ENCODE measurements at regions not wholly inside any gene's neighbourhood (a gene's known extent, or its start where the extent isn't known, plus 50 kb on each side); places are given as distances from the start of the nearest gene placed in this dataset.

GRCh38 chr5:10155897-10156667 lies 93.6 kb downstream of the ATPSCKMT start:
- no peaks in the 10 kb centered on the region for H3K9me3 ChIP-seq (ENCODE audit: control insufficient read depth, low read length)
- 56 to 90% methylated on average over 1 to 2 of the region's 3 CpGs for WGBS, 2 experiments (ENCODE audit: insufficient coverage in 2 of 2)
- no peaks in the 10 kb centered on the region for H3K4me1 ChIP-seq (ENCODE audit: control insufficient read depth, insufficient read depth, low read length, poor library complexity, severe bottlenecking)
- H3K4me3 ChIP-seq (ENCODE audit: extremely low read depth, insufficient read depth, low read length, poor library complexity, severe bottlenecking), result no peak overlapping the region
- H3K36me3 ChIP-seq (ENCODE audit: control insufficient read depth, insufficient read depth, low read length), result no peaks in the 10 kb centered on the region
- no peak overlapping the region for H3K27ac ChIP-seq (ENCODE audit: low read depth, low read length, severe bottlenecking)

GRCh38 chr5:10153808-10154537 lies 95.7 kb downstream of the ATPSCKMT start:
- Histone ChIP-seq H3K36me3 (ENCODE audit: control insufficient read depth, insufficient read depth, low read length) (no peaks in the 10 kb centered on the region), H3K9me3 (ENCODE audit: control insufficient read depth, low read length) (no peaks in the 10 kb centered on the region), H3K27ac (ENCODE audit: low read depth, low read length, severe bottlenecking) (no peak overlapping the region), H3K4me3 (ENCODE audit: extremely low read depth, insufficient read depth, low read length, poor library complexity, severe bottlenecking) (no peak overlapping the region), H3K4me1 (ENCODE audit: control insufficient read depth, insufficient read depth, low read length, poor library complexity, severe bottlenecking) (no peaks in the 10 kb centered on the region)
- 86% methylated on average over 2 of the region's 3 CpGs; no CpG with 5 or more reads in 1 of the 2 experiments for whole genome bisulfite sequencing, 2 experiments (ENCODE audit: insufficient coverage in 2 of 2)

GRCh38 chr5:10153394-10153793 lies 96.3 kb downstream of the ATPSCKMT start:
- no peaks in the 10 kb centered on the region for H3K4me1 ChIP-seq (ENCODE audit: control insufficient read depth, insufficient read depth, low read length, poor library complexity, severe bottlenecking)
- WGBS, 2 experiments (ENCODE audit: insufficient coverage in 2 of 2), result 88 to 100% methylated on average over 1 of the region's 4 CpGs
- H3K27ac ChIP-seq (ENCODE audit: low read depth, low read length, severe bottlenecking), result no peak overlapping the region
- H3K9me3 ChIP-seq (ENCODE audit: control insufficient read depth, low read length), result no peaks in the 10 kb centered on the region
- H3K36me3 ChIP-seq (ENCODE audit: control insufficient read depth, insufficient read depth, low read length), result no peaks in the 10 kb centered on the region
- no peak overlapping the region for H3K4me3 ChIP-seq (ENCODE audit: extremely low read depth, insufficient read depth, low read length, poor library complexity, severe bottlenecking)

- Histone ChIP-seq H3K36me3 (ENCODE audit: control insufficient read depth, insufficient read depth, low read length) (no peaks in the 10 kb centered on the region), H3K9me3 (ENCODE audit: control insufficient read depth, low read length) (no peaks in the 10 kb centered on the region), H3K4me3 (ENCODE audit: extremely low read depth, insufficient read depth, low read length, poor library complexity, severe bottlenecking) (no peak overlapping the region), H3K4me1 (ENCODE audit: control insufficient read depth, insufficient read depth, low read length, poor library complexity, severe bottlenecking) (no peaks in the 10 kb centered on the region), H3K27ac (ENCODE audit: low read depth, low read length, severe bottlenecking) (no peak overlapping the region)
- 83 to 91% methylated on average over 1 to 2 of the region's 3 CpGs for WGBS, 2 experiments (ENCODE audit: insufficient coverage in 2 of 2)
Observed at GRCh38 chr5:10151656-10152055, 98.0 kb downstream of the ATPSCKMT start.

- Histone ChIP-seq H3K4me3 (ENCODE audit: extremely low read depth, insufficient read depth, low read length, poor library complexity, severe bottlenecking) (no peak overlapping the region), H3K4me1 (ENCODE audit: control insufficient read depth, insufficient read depth, low read length, poor library complexity, severe bottlenecking) (no peaks in the 10 kb centered on the region), H3K27ac (ENCODE audit: low read depth, low read length, severe bottlenecking) (no peak overlapping the region), H3K9me3 (ENCODE audit: control insufficient read depth, low read length) (no peaks in the 10 kb centered on the region), H3K36me3 (ENCODE audit: control insufficient read depth, insufficient read depth, low read length) (no peaks in the 10 kb centered on the region)
- 93 to 96% methylated on average over 8 to 11 of the region's 12 CpGs for WGBS, 2 experiments (ENCODE audit: insufficient coverage in 2 of 2)
Observed at GRCh38 chr5:10149911-10150310, 99.8 kb downstream of the ATPSCKMT start.

- WGBS, 2 experiments (ENCODE audit: insufficient coverage in 2 of 2), result 95% methylated on average over 5 of the region's 6 CpGs
- Histone ChIP-seq H3K4me3 (ENCODE audit: extremely low read depth, insufficient read depth, low read length, poor library complexity, severe bottlenecking) (no peak overlapping the region), H3K9me3 (ENCODE audit: control insufficient read depth, low read length) (no peaks in the 10 kb centered on the region)
Observed at GRCh38 chr5:10145923-10146401, 103.7 kb downstream of the ATPSCKMT start.

GRCh38 chr5:10144040-10144439 lies 105.6 kb downstream of the ATPSCKMT start:
- Histone ChIP-seq H3K36me3 (ENCODE audit: control insufficient read depth, insufficient read depth, low read length) (no peaks in the 10 kb centered on the region), H3K9me3 (ENCODE audit: control insufficient read depth, low read length) (no peaks in the 10 kb centered on the region), H3K27ac (ENCODE audit: low read depth, low read length, severe bottlenecking) (no peak overlapping the region), H3K4me3 (ENCODE audit: extremely low read depth, insufficient read depth, low read length, poor library complexity, severe bottlenecking) (no peak overlapping the region), H3K4me1 (ENCODE audit: control insufficient read depth, insufficient read depth, low read length, poor library complexity, severe bottlenecking) (no peaks in the 10 kb centered on the region)
- 94 to 100% methylated on average over 2 of the region's 3 CpGs for WGBS, 2 experiments (ENCODE audit: insufficient coverage in 2 of 2)

More at GRCh38 chr5:10145923-10146401, 103.7 kb downstream of the ATPSCKMT start:
- Histone ChIP-seq H3K27ac (ENCODE audit: low read depth, low read length, severe bottlenecking) (no peak overlapping the region), H3K4me1 (ENCODE audit: control insufficient read depth, insufficient read depth, low read length, poor library complexity, severe bottlenecking) (no peaks in the 10 kb centered on the region), H3K36me3 (ENCODE audit: control insufficient read depth, insufficient read depth, low read length) (no peaks in the 10 kb centered on the region)

GRCh38 chr5:10140195-10140973 lies 109.3 kb downstream of the ATPSCKMT start:
- Histone ChIP-seq H3K4me1 (ENCODE audit: control insufficient read depth, insufficient read depth, low read length, poor library complexity, severe bottlenecking) (no peaks in the 10 kb centered on the region), H3K36me3 (ENCODE audit: control insufficient read depth, insufficient read depth, low read length) (no peaks in the 10 kb centered on the region), H3K9me3 (ENCODE audit: control insufficient read depth, low read length) (no peaks in the 10 kb centered on the region), H3K4me3 (ENCODE audit: extremely low read depth, insufficient read depth, low read length, poor library complexity, severe bottlenecking) (no peak overlapping the region), H3K27ac (ENCODE audit: low read depth, low read length, severe bottlenecking) (no peak overlapping the region)
- 87 to 92% methylated on average over 3 to 4 of the region's 5 CpGs for WGBS, 2 experiments (ENCODE audit: insufficient coverage in 2 of 2)

- WGBS, 2 experiments (ENCODE audit: insufficient coverage in 2 of 2), result 94 to 95% methylated on average over 18 of the region's 18 CpGs
- Histone ChIP-seq H3K4me3 (ENCODE audit: extremely low read depth, insufficient read depth, low read length, poor library complexity, severe bottlenecking) (no peak overlapping the region), H3K4me1 (ENCODE audit: control insufficient read depth, insufficient read depth, low read length, poor library complexity, severe bottlenecking) (no peaks in the 10 kb centered on the region), H3K36me3 (ENCODE audit: control insufficient read depth, insufficient read depth, low read length) (no peaks in the 10 kb centered on the region), H3K9me3 (ENCODE audit: control insufficient read depth, low read length) (no peaks in the 10 kb centered on the region), H3K27ac (ENCODE audit: low read depth, low read length, severe bottlenecking) (no peak overlapping the region)
Observed at GRCh38 chr5:10138395-10139057, 111.2 kb downstream of the ATPSCKMT start.

GRCh38 chr5:10133830-10134229 lies 115.9 kb downstream of the ATPSCKMT start:
- 86% methylated on average over 1 of the region's 2 CpGs; no CpG with 5 or more reads in 1 of the 2 experiments for WGBS, 2 experiments (ENCODE audit: insufficient coverage in 2 of 2)
- Histone ChIP-seq H3K27ac (ENCODE audit: low read depth, low read length, severe bottlenecking) (no peak overlapping the region), H3K9me3 (ENCODE audit: control insufficient read depth, low read length) (no peaks in the 10 kb centered on the region), H3K4me1 (ENCODE audit: control insufficient read depth, insufficient read depth, low read length, poor library complexity, severe bottlenecking) (no peaks in the 10 kb centered on the region), H3K36me3 (ENCODE audit: control insufficient read depth, insufficient read depth, low read length) (no peaks in the 10 kb centered on the region), H3K4me3 (ENCODE audit: extremely low read depth, insufficient read depth, low read length, poor library complexity, severe bottlenecking) (no peak overlapping the region)

All from mesodermal cell (in vitro differentiated cells).